ENCODE measurements at regions not wholly inside any gene's neighbourhood (a gene's known extent, or its start where the extent isn't known, plus 50 kb on each side); places are given as distances from the start of the nearest gene placed in this dataset.

DNA sequence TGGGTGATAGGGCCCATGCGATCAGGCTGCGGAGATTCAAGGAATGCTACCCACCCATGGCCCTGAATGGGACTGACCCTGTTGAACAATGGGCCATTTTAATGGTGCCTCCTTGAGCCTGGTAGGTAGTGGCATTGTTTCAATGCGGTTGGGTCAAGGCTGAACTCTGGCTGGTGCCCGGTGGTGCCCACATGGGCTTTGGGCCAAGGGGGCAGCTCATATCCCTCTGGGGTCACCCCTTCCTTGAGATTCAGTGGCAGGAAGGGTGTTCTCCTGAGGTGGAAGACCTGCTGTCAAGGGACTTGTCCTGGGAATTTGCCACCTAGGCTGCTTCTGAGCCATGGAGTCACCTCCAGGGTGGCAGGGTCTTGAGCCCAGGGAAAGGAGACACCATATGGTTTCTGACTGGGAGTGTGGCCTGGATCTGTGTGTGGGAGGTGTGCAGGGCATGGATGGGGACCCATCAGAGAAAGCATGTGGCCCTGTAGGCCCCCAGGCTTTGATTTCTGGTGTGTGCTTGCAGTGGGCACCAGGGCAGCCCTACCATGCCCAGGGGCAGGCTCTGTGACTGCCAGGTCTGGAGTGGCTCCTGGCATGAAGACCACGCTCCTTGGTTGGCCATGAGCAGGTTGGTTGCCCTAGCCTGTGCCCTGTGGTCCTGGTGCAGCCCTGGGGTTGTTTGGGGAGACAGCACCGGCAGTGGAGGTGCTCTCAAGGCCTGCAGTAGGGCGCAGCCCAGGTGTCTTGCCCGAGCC, 199.9 kb downstream of the UBE3A start:
- intact Hi-C loops (cut with DNase I), result no loop called here
- H3K4me3 ChIP-seq, result no peak overlapping the region
- no CpG with 5 or more reads among the region's 8 CpGs for WGBS (ENCODE audit: insufficient coverage, low coverage, low lambda C conversion rate, missing lambda C conversion rate)
- no peak overlapping the region for H3K27ac ChIP-seq
- no peaks in the 10 kb centered on the region for H3K27me3 ChIP-seq
- no peak for ATAC-seq
- peak in 2 of 3 donors; percentile 8 to 30 for DNase-seq
- no peaks in the 10 kb centered on the region for H3K4me1 ChIP-seq
- TF ChIP-seq POLR2A (IDR thresholded peaks at IDR 0.05), result no peak
- TF ChIP-seq, protein P1, sequence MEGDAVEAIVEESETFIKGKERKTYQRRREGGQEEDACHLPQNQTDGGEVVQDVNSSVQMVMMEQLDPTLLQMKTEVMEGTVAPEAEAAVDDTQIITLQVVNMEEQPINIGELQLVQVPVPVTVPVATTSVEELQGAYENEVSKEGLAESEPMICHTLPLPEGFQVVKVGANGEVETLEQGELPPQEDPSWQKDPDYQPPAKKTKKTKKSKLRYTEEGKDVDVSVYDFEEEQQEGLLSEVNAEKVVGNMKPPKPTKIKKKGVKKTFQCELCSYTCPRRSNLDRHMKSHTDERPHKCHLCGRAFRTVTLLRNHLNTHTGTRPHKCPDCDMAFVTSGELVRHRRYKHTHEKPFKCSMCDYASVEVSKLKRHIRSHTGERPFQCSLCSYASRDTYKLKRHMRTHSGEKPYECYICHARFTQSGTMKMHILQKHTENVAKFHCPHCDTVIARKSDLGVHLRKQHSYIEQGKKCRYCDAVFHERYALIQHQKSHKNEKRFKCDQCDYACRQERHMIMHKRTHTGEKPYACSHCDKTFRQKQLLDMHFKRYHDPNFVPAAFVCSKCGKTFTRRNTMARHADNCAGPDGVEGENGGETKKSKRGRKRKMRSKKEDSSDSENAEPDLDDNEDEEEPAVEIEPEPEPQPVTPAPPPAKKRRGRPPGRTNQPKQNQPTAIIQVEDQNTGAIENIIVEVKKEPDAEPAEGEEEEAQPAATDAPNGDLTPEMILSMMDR (IDR thresholded peaks at IDR 0.05), result no peak
- H3K9me3 ChIP-seq, result no peaks in the 10 kb centered on the region
- H3K36me3 ChIP-seq, result no peaks in the 10 kb centered on the region

DNA sequence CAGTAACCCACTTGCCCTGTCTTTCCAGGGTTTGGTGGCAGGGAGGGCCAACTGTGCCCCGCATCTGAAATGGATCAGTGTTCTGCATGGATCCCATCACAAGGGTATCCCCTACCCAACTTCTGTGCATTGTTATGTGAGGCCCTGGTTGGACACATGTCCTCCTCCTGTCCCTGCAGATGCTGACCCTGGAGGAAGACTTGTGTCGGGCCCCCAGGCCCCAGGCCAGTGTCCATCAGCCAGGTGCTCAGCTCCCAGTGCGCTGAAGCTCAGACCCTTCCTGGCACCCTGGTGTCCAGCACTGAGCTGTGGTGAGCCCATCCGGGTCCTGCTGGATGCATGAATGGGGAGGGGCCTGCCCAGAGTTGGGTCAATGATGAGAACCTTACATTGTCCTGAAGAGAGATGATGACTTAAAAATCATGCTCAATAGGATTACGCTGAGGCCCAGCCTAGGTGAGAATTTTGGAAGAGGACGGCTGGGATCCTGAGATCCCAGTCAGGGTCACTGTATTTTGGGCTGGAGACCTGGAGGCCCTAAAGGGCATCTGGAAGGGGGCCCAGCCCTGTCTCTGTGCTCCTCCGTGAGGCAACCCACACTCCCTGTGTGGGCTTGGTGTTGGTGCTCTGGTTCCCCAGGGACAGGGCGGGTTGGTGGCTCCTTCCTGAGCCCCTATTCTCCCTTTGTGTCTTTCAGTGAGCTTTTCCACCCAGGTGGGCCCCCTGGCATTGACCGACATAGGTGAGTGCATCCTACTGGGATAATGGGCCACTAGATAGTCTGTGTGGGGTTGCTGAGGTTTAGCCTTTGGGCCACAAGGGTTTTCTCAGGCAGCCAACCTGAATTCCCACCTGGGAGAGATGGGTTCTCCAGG, 199.1 kb downstream of the UBE3A start:
- no peaks in the 10 kb centered on the region for H3K4me1 ChIP-seq
- H3K27me3 ChIP-seq, result no peaks in the 10 kb centered on the region
- no peak for TF ChIP-seq POLR2A (IDR thresholded peaks at IDR 0.05)
- TF ChIP-seq, protein P1 (IDR thresholded peaks at IDR 0.05), result no peak
- H3K4me3 ChIP-seq, result no peak overlapping the region
- no peak overlapping the region for H3K27ac ChIP-seq
- intact Hi-C loops (cut with DNase I), result no loop called here
- WGBS (ENCODE audit: insufficient coverage, low coverage, low lambda C conversion rate, missing lambda C conversion rate), result 83% methylated on average over 2 of the region's 9 CpGs
- DNase-seq, result peak; percentile 6 to 34 (median 30)
- H3K9me3 ChIP-seq, result no peaks in the 10 kb centered on the region
- no peaks in the 10 kb centered on the region for H3K36me3 ChIP-seq
- no peak for ATAC-seq

DNA sequence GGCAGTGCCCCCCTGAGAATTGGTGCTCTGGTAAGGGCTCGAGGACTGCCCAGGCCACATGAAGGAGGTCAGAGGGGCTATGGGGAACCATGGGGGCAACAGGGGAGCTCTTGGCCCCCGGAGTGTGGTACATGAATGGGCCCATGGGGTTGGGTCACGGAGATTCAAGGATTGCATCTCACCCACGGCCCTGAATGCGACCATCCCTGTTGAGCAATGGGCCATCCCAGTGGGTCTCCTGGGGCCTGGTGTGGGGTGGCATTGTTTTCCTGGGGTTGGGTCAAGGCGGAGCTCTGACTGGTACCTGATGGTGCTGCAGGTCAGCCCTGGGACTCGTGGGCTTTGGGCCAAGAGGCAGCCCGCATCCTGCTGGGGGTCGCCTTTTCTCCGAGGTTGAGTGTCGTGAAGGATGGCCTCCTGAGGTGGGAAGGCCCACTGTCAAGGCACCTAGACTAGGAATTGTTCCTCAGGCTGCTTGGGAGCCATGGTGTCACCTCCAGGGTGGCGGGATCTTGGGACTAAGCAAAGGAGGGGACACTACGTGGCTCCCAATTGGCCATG, 198.3 kb downstream of the UBE3A start:
- WGBS (ENCODE audit: insufficient coverage, low coverage, low lambda C conversion rate, missing lambda C conversion rate), result 68% methylated on average over 4 of the region's 13 CpGs
- TF ChIP-seq, protein P1 (IDR thresholded peaks at IDR 0.05), result no peak
- no peak for TF ChIP-seq POLR2A (IDR thresholded peaks at IDR 0.05)
- DNase-seq (peak; percentile 14 to 45 (median 20)), ATAC-seq (no peak)
- H3K27me3 ChIP-seq, result no peaks in the 10 kb centered on the region
- no peaks in the 10 kb centered on the region for H3K9me3 ChIP-seq
- H3K36me3 ChIP-seq, result no peaks in the 10 kb centered on the region
- H3K4me1 ChIP-seq, result no peaks in the 10 kb centered on the region
- no peak overlapping the region for H3K27ac ChIP-seq
- intact Hi-C loops (cut with DNase I), result no loop called here
- no peak overlapping the region for H3K4me3 ChIP-seq

DNA sequence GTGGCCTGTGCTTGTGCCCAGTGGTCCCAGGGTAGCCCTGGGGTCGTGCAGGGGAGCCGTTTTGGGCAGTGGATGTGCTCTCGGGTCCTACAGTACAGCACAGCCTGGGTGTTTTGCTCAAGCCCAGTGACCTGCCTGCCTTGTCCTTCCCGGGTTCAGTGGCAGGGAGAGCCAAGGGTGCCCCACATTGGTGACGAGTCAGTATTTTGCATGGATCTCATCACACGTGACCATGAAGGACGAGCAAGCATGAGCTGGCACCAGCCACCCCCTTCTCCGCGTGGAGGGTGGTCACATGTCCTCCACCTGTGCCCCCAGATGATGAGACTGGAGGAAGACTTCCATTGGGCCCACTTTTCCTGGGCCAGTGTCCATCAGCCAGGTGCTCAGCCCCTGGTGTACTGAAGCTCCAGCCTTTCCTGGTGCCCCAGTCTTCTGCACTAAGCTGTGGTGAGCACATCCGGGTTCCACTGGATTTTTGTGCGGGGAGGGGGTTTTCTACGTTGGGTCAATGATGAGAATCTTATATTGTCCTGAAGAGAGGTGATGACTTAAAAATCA, 197.5 kb downstream of the UBE3A start:
- TF ChIP-seq, protein P1 (IDR thresholded peaks at IDR 0.05), result no peak
- no peak for TF ChIP-seq POLR2A (IDR thresholded peaks at IDR 0.05)
- no peak overlapping the region for H3K4me3 ChIP-seq
- no peaks in the 10 kb centered on the region for H3K4me1 ChIP-seq
- H3K27ac ChIP-seq, result no peak overlapping the region
- intact Hi-C loops (cut with DNase I), result no loop called here
- ATAC-seq (no peak), DNase-seq (peak; percentile 14 to 29 (median 27))
- 60% methylated on average over 2 of the region's 12 CpGs for whole genome bisulfite sequencing (ENCODE audit: insufficient coverage, low coverage, low lambda C conversion rate, missing lambda C conversion rate)
- H3K36me3 ChIP-seq, result no peaks in the 10 kb centered on the region
- H3K9me3 ChIP-seq, result no peaks in the 10 kb centered on the region
- H3K27me3 ChIP-seq, result no peaks in the 10 kb centered on the region

All from right lobe of liver (tissue), 6 donors.